T-helper 1 cell (primary cell): ENCODE measurements at regions not wholly inside any gene's neighbourhood (a gene's known extent, or its start where the extent isn't known, plus 50 kb on each side); places are given as distances from the start of the nearest gene placed in this dataset.

ENCODE experiments used
- DNase-seq, 5 donors: peaks; one replicate each; pipeline ENCODE4 v3.0.0-alpha.2; 2012 to 2020

DNA sequence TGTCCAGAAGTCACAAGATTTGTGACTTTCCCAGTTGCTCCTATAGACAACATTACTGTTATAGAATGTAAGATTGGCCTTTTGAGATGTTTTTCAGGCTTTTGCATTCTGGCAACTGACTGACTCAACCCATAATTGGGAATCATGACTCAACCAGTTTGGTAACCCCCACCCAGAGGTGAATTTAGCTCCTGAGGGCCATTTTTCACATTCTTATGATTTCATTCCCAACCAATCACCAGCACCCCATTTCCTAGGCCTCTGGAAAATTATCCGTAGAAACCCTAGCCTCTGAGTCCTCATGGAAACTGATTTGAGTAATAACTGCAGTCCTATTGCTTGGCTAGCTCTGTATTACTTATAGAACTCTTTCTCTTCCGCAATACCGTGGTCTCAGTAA lies 626.0 kb upstream of the SEL1L start:
- DNase-seq = no peak

DNA sequence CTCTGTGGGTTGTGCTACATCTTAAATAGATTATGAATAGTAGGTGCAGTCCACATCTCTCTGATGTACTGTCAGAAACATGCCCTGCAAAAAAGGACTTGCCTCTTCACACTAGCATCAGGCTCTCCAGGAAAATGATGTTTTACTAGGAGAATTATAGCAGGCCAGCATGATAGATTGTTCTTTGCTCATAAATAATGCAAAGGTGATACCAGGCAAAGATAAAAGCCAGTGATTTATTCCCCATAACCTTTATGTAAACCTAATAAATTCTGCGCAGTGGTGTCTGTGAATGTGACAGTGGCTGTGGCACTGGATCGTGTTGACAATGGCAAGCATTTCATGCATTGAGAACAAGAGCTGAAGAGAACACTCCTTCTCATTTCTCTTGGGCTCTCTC lies 646.5 kb upstream of the SEL1L start:
- DNase-seq = no peak

DNA sequence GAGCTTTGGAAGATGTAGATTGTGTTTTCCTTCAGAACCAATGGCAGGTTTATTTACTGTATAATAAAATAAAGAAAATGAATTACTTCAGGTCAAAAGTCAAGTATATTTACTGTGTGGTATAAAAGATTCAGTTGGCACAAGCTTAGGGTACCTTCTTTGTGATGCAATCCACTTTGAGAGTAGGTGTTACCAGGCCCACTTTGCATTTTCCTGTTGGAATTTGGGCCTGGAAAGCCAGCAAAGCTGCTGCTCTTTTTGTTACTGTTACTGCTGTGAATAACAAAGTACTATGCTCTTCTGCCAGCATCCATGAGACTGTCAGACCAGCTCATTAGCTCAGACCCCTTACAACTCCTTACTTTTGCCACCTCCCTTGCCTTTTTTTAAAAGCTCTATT lies 649.0 kb upstream of the SEL1L start:
- no peak for DNase-seq

DNA sequence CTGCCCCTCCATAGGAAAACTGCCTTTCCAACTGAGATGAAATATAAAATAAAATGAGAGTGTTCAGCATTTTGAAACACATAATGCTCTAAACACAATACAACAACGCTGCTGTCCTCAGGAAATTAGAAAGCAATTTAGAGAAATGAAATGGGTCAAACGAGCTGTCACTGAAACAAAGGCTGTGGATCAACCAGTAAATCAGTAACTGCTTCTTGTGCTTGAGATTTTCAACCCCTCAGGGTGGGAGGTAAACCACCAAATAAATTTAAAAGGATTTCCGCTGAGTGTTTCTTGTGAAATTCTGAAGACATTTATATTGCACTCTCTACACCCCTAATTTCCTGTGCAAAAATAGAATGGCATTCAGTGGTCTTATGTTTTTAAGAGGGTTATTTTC lies 657.1 kb upstream of the SEL1L start:
- no peak for DNase-seq

DNA sequence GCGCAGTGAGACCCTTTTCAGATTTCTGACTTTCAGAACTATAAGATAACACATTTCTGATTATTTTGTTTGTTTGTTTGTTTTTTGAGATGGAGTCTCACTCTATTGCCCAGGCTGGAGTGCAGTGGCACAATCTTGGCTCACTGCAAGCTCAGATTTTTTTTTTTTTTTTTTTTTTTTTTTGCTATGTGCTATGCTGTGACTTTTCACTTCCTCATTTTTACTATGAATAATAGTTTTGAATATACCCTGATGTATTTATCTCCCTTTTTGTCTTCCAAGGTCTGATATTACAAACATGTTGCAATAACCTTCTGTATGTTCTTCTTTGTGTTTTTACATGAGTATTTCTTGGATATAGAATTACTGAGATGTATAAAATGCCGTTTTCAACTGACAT lies 658.7 kb upstream of the SEL1L start:
- no peak for DNase-seq

DNA sequence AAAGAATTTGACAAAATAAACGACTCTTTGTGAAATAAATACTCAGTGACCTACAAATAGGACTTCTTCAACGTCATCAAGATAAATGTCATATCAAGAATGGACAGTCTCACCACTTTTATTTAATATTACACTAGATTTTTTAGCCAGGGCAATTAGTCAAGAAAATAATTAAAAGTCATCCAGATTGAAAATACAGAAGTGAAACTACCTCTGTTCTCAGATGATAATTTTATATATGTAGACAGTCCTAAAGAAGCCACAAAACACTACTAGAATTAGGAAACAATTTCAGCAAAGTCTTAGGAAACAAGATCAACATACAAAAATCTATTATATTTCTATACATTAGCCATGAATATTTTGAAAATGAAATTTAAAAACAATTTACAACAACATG lies 689.6 kb upstream of the SEL1L start:
- DNase-seq = no peak

DNA sequence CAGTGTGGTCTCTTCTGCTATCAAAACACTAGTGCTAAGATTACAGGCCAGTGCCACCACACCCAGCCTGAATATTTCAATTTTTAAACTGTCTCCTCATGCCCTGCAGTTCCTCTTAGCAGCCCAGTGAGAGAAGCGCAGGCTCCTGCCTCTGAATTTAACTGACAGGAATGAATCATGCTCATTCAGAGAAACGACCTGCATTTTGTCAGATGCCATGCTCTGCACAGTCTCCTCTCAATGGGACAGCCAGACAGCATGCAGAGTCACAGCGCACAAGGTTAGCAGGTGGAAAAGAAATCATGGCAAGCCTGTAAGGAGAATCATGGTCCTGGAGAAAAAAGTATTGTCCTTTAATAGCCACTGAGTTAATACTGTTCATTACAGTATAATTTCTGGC lies 691.0 kb upstream of the SEL1L start:
- no peak for DNase-seq

DNA sequence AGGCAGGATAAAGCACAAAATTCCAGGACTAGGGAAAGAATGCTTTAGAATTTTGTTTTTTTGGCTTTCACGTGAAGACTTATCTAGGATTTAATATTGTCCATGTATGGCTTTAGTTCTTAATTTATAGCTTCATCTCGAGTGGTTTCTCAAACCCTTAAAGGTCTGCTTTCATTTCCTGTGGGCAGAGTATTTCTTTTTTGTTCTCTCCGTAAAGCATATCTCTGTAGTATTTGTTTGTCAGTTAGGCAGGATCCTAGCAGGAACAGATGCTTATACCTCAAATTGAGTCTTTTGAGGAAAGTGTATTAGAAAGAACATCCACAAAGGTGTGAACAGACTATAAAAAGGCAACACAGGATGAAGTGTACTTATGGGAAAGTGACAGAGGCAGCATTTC lies 697.1 kb upstream of the SEL1L start:
- DNase-seq = no peak

DNA sequence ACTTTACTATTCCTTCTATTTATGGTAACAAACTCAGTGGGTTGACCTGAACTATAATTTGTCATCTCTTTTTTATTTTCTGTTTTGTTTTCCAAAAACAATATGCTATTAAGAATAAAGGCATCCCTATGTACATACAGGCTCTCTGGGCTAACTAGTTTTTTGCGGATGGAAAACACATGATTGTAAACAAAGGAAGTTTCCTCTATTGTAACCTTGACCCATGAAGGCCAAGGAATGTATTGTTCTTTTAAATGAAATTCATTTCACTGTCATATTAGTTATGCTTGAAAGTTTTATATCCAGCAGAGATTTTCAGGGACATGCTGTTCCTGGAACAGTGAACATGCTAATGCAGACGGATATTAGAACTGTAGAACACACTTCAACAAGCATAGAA lies 705.0 kb upstream of the SEL1L start:
- DNase-seq = no peak

DNA sequence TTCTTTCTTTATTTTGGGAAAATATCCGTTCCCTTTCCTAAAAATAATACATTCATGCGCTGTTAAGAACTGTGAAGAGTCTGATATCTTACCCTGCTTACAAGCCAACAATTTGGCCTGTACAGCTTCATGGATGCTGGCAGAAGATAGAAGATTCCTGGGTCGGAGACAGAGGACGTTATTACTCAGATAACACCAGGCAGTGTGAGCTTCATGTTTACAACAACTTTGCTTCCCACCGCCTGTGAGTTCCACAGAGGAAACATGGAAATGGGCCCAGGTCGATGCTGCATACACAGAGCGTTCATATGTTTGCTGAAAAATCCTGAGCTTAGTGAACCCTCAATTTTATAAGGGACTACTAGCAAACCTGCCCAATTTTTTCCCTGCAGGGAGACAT lies 705.6 kb upstream of the SEL1L start:
- no peak for DNase-seq

DNA sequence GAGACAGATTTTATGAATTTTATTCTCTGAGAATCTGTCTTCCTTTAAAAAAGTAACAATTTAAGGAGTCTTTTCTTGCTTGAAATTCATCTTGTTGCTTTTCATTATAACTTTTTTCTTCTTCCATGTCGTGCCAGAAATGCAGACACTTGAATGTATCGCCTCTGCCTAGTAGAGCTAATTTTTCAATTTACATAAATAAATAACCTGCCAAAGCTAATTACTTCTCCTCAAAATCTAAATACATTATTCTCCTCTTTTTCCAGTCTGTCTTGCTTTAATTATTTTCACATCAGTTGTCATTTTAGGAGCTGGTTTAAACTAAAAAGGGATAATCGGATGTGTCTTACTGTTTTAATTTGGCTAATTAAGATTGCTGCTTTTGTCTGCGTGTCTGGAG lies 711.1 kb upstream of the SEL1L start:
- DNase-seq = no peak

DNA sequence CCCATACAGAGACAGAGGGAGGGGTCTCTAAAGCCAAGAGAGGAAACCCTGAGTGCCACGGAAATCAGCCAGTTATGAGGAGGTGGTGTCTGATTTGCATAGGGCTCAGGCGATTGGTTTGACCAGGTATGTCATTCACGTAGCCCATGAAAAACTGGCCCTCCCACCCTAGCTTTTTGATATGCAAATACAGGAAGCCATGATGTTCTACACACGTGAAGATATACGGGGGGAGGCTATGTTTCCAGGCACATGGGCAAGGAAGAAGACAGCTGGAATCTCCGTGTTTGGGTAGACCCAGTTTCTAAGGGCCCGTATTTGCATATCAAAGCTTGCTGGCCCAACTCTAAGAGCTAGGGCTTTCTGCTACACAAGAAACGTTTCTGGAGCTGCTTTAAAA lies 717.8 kb upstream of the SEL1L start:
- no peak for DNase-seq

DNA sequence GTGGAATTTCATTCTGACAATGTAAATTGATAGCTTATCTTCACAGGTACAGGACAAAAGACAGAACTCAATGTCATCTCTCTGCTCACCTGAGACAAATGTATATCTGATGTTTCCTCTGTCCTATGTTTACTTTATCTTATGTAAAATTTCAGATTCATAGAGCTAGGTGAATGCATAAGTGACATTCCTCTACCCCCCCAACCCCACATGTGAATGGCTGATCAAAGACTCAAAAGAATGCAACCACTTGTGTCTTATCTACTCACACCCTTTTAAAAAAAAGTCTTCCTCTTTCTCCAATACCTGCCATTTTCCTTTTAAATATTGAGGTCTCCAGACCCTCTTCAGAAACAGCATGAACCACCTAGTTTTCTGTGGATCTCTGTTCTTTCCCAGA lies 736.6 kb upstream of the SEL1L start:
- DNase-seq = no peak

DNA sequence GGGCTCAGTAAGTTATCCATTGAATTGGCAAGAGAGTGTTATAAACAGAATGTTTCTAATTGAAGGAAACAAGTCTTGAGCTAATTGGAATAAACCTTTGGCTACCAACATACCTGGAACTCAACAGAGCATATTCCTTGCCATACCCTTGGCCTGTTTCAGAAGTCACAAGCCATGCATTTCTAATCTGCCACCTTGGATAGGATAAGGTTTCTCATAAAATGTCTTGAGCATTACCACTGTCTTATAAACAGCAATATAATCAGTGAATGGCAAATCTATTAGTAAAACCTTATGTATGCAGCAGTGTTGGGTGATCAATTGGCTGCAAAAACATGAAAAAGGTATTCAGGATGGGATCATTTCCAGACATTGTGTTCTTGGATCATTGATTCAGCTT lies 765.2 kb upstream of the SEL1L start:
- DNase-seq = no peak

DNA sequence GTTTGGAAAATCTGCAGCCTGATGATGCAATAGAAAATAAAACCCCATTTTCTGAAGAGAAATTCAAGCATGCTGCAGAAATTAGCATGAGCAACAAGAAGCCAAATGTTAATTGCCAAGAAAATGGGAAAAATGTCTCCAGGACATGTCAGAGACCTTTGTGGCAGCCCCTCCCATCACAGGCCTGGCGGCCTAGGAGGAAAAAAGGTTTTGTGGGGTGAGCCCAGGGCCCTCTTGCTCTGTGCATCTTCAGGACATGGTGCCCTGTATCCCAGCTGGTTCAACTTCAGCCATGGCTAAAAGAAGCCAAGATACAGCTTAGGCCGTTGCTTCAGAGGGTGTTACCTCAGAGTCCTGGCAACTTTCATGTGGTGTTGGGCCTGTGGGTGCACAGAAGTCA lies 775.5 kb upstream of the SEL1L start:
- no peak for DNase-seq

DNA sequence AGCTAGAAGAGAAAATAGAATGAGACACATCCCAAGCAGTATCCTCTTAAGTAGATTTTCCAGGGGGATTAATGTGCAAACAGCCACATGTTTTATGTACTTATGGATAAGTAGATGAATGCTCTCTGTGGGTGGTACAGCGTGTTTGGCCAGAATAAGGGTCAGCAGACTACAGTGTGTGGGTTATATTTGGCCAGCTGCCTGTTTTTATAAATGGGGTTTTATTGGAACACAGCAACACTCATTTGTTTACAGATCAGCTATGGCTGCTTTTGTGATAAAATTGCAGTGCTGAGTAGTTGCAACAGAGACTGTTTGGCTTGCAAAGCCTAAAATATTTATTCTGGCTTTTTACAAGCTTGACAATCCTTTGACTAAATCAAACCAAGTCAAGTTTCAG lies 780.2 kb upstream of the SEL1L start:
- DNase-seq = no peak

DNA sequence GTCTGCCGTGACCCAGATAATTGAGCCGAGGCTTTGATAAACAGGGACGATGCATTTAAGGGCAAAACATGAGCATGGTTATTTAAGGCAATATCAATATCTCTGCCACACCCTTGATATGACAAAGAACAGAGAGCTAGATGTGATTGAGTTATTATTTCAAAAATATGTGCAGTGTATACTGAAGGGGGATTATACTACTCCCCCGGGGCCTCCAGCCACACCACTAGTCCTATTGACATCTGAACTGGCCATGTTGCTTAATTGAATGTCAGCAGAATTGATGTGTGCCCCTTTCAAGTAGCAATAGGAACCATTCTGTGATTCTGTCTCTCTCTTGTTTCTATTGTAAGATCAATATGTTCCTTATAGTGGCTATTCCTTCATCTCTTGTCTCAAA lies 794.8 kb upstream of the SEL1L start:
- no peak for DNase-seq

DNA sequence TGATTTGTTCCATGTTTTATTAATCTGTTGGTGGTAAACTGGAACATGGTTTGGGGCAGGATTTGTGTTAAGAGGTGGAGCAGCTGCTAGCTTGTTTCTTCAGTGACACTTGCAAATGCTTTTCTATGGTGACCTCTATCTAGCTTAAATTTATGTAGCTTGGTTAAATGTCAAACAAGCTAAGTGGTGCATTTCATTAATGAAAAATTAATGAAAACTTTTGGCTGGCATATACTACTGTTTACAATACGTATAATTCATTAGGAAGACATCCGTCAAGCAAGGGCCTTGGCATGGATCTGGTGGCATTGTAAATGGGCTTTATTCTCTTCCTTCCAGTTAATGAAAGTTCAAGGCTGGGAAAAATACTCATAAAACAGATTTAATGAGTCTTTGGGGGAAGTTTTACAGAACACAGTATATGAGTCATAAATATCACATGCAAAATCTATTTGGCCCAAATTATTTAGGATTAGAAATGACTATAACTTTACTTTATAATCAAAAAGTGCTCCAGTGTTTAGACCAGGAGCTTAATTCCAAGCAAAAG lies 807.7 kb upstream of the SEL1L start:
- no peak for DNase-seq

DNA sequence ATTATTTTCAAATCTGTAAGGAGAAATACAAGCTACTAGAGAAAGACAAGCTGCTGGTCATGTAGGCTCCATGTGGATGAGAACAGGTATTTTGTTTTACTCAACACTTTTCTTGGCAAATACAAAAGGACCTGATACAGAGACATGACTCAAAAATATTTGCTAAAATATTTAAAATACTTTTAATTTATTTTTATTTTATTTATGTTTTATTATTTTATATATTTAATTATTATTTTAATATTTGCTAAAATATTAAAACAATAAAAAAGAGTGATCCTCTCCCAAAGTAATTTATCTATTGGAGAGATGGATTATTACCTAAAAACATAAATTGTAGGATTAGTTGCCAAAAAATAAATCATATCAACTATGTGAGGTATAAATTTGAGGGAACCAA lies 808.9 kb upstream of the SEL1L start:
- no peak for DNase-seq

DNA sequence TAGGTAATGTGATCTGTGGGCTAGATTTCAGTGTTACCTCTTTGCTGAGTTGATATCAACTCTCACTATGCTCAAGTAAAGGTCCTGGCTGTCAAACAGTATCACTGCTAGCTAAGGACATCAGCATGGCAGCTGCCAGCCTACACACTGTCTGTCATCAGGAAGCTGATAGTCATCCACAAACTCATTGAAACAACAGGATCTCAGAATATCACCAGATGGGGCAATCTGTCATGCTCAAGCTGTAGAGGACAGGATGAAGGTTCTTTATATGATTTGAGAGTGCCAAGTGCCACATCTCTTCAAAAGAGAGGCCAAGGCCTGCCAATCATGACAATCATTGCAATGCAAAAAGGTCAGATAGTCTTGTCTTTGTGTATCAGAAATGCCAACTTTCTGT lies 811.5 kb upstream of the SEL1L start:
- no peak for DNase-seq

DNA sequence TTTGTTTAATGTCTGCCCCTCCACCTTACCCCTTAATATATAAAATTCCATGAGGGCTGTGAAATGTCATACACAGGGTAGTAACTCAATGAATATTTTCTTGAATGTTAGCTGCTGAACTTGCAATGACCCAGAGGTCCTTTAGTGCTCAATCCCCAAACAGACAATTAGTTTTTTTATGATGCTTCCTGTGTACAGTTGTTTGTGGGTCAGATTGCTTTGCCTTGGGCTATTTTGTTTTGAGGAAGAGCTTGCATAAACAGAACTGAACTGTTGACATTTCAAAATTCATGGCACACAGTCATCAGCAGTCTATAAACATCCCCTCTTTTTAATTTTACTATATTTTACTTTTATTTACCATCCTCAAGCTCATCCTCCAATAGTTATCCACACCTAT lies 820.5 kb upstream of the SEL1L start:
- DNase-seq = no peak

DNA sequence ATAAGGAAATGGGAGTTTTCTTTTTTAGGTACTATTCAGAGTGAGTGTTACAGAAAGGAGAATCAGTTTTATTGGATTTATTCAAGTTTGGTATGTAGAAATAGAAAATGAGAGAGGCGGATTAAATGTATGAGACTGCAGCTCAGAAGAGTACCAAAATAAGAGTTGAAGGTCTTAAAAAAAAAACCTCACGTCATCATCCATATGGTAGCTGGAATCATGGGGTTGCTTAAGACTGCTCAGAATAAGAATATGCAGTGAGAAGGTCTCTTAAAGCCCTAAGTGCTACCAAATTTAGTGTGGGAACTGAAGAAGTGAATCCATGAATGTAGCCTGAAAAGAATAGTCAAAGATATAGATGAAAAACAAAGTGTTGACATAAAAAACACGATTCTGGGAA lies 825.5 kb upstream of the SEL1L start:
- DNase-seq = no peak

DNA sequence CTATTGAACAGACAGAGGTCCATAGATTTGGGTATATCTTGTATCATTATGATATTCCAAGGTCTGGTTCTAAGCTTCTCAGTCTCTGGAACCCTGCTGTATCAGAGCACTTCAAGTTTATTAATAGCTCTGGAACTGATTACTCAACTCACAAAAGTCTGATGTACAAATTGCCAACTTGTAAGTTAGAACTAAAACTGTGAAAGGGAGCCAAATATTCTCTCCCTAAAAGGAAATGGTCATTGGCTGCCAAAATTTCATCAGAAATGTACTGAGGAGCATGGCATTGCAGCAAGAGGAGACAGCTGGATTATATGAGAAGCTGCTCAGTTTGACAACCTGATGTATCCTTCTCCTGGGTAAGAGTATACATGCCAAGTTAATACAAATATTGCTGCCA lies 828.8 kb upstream of the SEL1L start:
- no peak for DNase-seq

DNA sequence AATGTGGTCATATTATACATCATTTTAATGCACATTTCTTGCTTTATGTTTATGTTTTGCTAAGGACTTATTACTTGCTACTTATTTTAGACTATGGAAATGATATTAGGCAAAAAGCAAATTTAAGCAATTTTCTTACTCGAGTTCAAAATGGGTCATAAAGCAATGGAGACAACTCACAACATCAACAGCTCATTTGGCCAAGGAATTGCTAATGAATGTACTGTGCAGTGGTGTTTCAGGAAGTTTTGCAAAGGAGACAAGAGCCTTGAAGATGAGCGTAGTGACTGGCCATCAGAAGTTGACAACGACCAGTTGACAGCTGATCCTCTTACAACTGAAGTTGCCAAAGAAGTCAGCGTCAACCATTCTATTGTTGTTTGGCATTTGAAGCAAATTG lies 831.8 kb upstream of the SEL1L start:
- no peak for DNase-seq

DNA sequence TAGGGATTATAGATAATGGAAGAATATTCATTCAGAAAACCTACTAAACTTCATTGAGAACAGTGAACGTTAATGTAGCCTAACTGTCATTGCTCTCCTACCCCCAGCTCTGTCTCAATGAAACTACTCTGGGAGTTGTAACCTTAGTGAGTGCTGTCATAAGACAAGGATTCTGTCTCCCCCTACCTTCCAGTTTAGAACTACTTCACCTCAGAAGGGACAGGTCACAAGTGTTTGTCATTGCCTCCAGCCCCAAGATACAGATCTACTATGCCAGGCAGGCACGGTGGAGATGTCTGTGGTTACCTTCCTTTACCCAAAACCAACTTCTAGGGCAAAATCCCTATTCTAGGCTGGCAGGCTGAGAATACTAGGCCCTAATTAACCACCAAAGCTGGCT lies 833.1 kb upstream of the SEL1L start:
- no peak for DNase-seq

DNA sequence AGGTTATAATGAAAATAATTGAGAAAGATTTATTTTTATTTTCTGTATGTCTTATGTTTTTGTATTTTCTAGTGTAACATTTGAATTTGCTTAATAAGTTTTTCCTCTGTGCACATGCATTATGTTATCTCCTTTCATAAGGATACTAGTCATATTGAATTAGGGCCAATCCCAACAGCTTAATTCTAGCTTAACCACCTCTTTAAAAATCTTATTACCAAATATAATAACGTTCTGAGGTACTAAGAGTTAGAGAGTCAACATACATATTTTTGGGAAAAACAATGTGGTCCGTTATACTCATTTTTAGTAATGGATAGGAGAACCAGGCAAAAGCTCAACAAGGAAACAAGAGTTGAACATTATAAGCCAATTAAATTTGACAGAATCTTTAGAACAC lies 845.6 kb upstream of the SEL1L start:
- DNase-seq = no peak
